Vagina (tissue), 2 donors: ENCODE measurements at regions not wholly inside any gene's neighbourhood (a gene's known extent, or its start where the extent isn't known, plus 50 kb on each side); places are given as distances from the start of the nearest gene placed in this dataset.

Source experiments
- CTCF ChIP-seq, 3 experiments: fragments of 450-650 bp in 2 of 3; fragments of 200-600 bp in 1 of 3; sonication (generic) in 1 of 3; IDR thresholded peaks; one replicate each; pipeline ENCODE4 v1.5.1; 2017 to 2019; ENCODE audit warnings: antibody characterized with exemption in 3 of 3, mild to moderate bottlenecking in 2 of 3, moderate library complexity in 2 of 3
- POLR2A ChIP-seq, 2 donors: fragments of 450-650 bp; IDR thresholded peaks; one replicate each; pipeline ENCODE4 v1.6.1; 2017; ENCODE audit warnings: antibody characterized with exemption in 2 of 2, mild to moderate bottlenecking in 2 of 2, moderate library complexity in 2 of 2
- POLR2AphosphoS5 ChIP-seq, 2 donors: sonication (generic); formaldehyde crosslinking; IDR thresholded peaks; one replicate each; pipeline ENCODE4 v1.9.0; 2017; ENCODE audit warnings: antibody characterized with exemption in 2 of 2, mild to moderate bottlenecking in 2 of 2, low read depth in 1 of 2; ENCODE audit not compliant: insufficient read depth in 1 of 2

GRCh38 chr6:48978016-48978415, 485.0 kb downstream of the MMUT start:
- TF ChIP-seq CTCF (IDR thresholded peaks at IDR 0.05), result no peak
- no peak for TF ChIP-seq POLR2A (IDR thresholded peaks at IDR 0.05)
- no peak for TF ChIP-seq POLR2AphosphoS5 (IDR thresholded peaks at IDR 0.05; ENCODE audit: insufficient read depth in 1 of 2, low read depth in 1 of 2)
